SK-N-SH (cell line): ENCODE measurements at regions not wholly inside any gene's neighbourhood (a gene's known extent, or its start where the extent isn't known, plus 50 kb on each side); places are given as distances from the start of the nearest gene placed in this dataset.

Experiments used
- CTCF ChIA-PET: fragments of 300-600, 350-600 bp; formaldehyde crosslinking; extraction: SDS; loops from one replicate; lab custom pipeline; 2021; lab: Yijun Ruan, JAX
- POLR2A ChIA-PET: fragments of 350-600 bp; sonication (Branson Sonifier 250); formaldehyde crosslinking; extraction: SDS; loops from one replicate; lab custom pipeline; 2020; ENCODE audit warnings: antibody characterized with exemption, inconsistent platforms; lab: Yijun Ruan, JAX
- DNase-seq: peaks from one replicate; pipeline ENCODE4 v3.0.0; 2012
- H2AFZ ChIP-seq: fragments of 200-600 bp; sonication (generic); 2 replicates; pipeline ENCODE4 v1.8.1; 2016; ENCODE audit warnings: antibody characterized with exemption, mild to moderate bottlenecking, low read depth
- H3F3A ChIP-seq: fragments of 200-600 bp; sonication (generic); replicated peaks from 2 replicates; pipeline ENCODE3; 2016; ENCODE audit warnings: antibody characterized with exemption, mild to moderate bottlenecking; ENCODE audit not compliant: insufficient read depth
- H3K27ac ChIP-seq, 2 experiments: fragments of 200-500 bp in 1 of 2; fragments of 200-600 bp in 1 of 2; sonication (Bioruptor generic) in 1 of 2; sonication (generic), shearing (Covaris generic) in 1 of 2; 2 replicates each; pipeline versions ENCODE4 v1.5.1 to v1.6.1; 2014 to 2016; ENCODE audit warnings: low read depth in 2 of 2, inconsistent platforms in 1 of 2, low read length in 1 of 2, mild to moderate bottlenecking in 1 of 2, mixed read lengths in 1 of 2
- H3K27me3 ChIP-seq: fragments of 200-600 bp; sonication (generic), shearing (Covaris generic); 2 replicates; pipeline ENCODE4 v1.6.1; 2016; ENCODE audit warnings: mixed run types; ENCODE audit not compliant: insufficient read depth
- H3K36me3 ChIP-seq, 2 experiments: fragments of 200-500 bp in 1 of 2; fragments of 200-600 bp in 1 of 2; sonication (Bioruptor generic) in 1 of 2; sonication (generic) in 1 of 2; replicated peaks in 1 of 2; 2 replicates each; pipeline versions ENCODE3 to v1.5.1; 2014 to 2016; ENCODE audit warnings: low read length in 1 of 2, mild to moderate bottlenecking in 1 of 2; ENCODE audit not compliant: insufficient read depth in 2 of 2, control insufficient read depth in 1 of 2
- H3K4me1 ChIP-seq, 2 experiments: fragments of 200-500 bp in 1 of 2; fragments of 200-600 bp in 1 of 2; sonication (Bioruptor generic) in 1 of 2; sonication (generic), shearing (Covaris generic) in 1 of 2; 2 replicates each; pipeline versions ENCODE4 v1.5.1 to v1.6.1; 2014 to 2016; ENCODE audit warnings: low read depth in 1 of 2, low read length in 1 of 2, mixed run types in 1 of 2; ENCODE audit not compliant: insufficient read depth in 2 of 2, control insufficient read depth in 1 of 2
- H3K4me2 ChIP-seq: fragments of 200-600 bp; sonication (generic), shearing (Covaris generic); 2 replicates; pipeline ENCODE4 v1.6.1; 2017; ENCODE audit warnings: mixed run types
- H3K4me3 ChIP-seq, 2 experiments: fragments of 200-500 bp in 1 of 2; fragments of 200-600 bp in 1 of 2; sonication (Bioruptor generic) in 1 of 2; sonication (generic), shearing (Covaris generic) in 1 of 2; 2 replicates each; pipeline versions ENCODE4 v1.5.1 to v1.8.1; 2014 to 2016; ENCODE audit warnings: low read depth in 2 of 2, inconsistent platforms in 1 of 2, low read length in 1 of 2, mild to moderate bottlenecking in 1 of 2, mixed read lengths in 1 of 2, moderate library complexity in 1 of 2
- H3K79me2 ChIP-seq: fragments of 200-600 bp; sonication (generic); 2 replicates; pipeline ENCODE4 v1.8.1; 2017; ENCODE audit warnings: mild to moderate bottlenecking; ENCODE audit not compliant: insufficient read depth
- H3K9ac ChIP-seq: fragments of 200-600 bp; sonication (generic); 2 replicates; pipeline ENCODE4 v1.6.1; 2017; ENCODE audit warnings: mixed run types
- H3K9me2 ChIP-seq: fragments of 200-600 bp; sonication (generic); 2 replicates; pipeline ENCODE4 v1.6.1; 2017; ENCODE audit warnings: mixed run types
- H3K9me3 ChIP-seq: fragments of 200-600 bp; sonication (generic); 2 replicates; pipeline ENCODE4 v1.6.1; 2017; ENCODE audit warnings: mixed run types, mild to moderate bottlenecking, moderate library complexity
- H4K20me1 ChIP-seq: fragments of 200-600 bp; sonication (generic); 2 replicates; pipeline ENCODE4 v1.6.1; 2017; ENCODE audit warnings: mild to moderate bottlenecking, mixed run types; ENCODE audit not compliant: insufficient read depth
- CHD2 ChIP-seq: fragments of 150-350 bp; IDR thresholded peaks from 2 replicates; pipeline ENCODE4 v1.6.1; 2018; ENCODE audit warnings: low read length; ENCODE audit not compliant: partially characterized antibody
- FOXM1 ChIP-seq: IDR thresholded peaks from 2 replicates; pipeline ENCODE4 v1.4.0; 2012; ENCODE audit warnings: low read depth, mild to moderate bottlenecking
- GATA2 ChIP-seq: sonication (generic); formaldehyde crosslinking; IDR thresholded peaks from 2 replicates; pipeline ENCODE4 v1.5.0; 2020; ENCODE audit warnings: mild to moderate bottlenecking, missing genetic modification reagents
- JUND ChIP-seq: IDR thresholded peaks from 2 replicates; pipeline ENCODE4 v1.4.0; 2012
- NFIC ChIP-seq: IDR thresholded peaks from 2 replicates; pipeline ENCODE4 v1.4.0; 2012; ENCODE audit warnings: borderline replicate concordance
- NRF1 ChIP-seq: IDR thresholded peaks from 2 replicates; pipeline ENCODE4 v1.6.1; 2012; ENCODE audit warnings: low read depth, mild to moderate bottlenecking, low read length
- POLR2AphosphoS5 ChIP-seq: IDR thresholded peaks from 2 replicates; pipeline ENCODE4 v1.6.1; 2012; ENCODE audit warnings: low read depth, low read length
- RFX5 ChIP-seq: IDR thresholded peaks from 2 replicates; pipeline ENCODE4 v1.6.1; 2012; ENCODE audit warnings: mild to moderate bottlenecking, improper control_type of control experiment, low read length
- SIN3A ChIP-seq: IDR thresholded peaks from 2 replicates; pipeline ENCODE4 v1.6.1; 2012; ENCODE audit warnings: low read depth, mild to moderate bottlenecking, low read length, moderate library complexity, borderline replicate concordance
- TF ChIP-seq, protein P1 (sequence below): fragments of 200-600 bp; sonication (generic); IDR thresholded peaks from 2 replicates; pipeline ENCODE4 v1.6.1; 2017; ENCODE audit warnings: antibody characterized with exemption, mild to moderate bottlenecking, moderate library complexity
- TF ChIP-seq, protein P2 (sequence below): IDR thresholded peaks from 2 replicates; pipeline ENCODE4; 2012
- TF ChIP-seq, protein P3 (sequence below): IDR thresholded peaks from 2 replicates; pipeline ENCODE4 v1.4.0; 2012; ENCODE audit warnings: low read depth, borderline replicate concordance
- TF ChIP-seq, protein P4 (sequence below): fragments of 150-350 bp; IDR thresholded peaks from 2 replicates; pipeline ENCODE4 v1.6.1; 2017; ENCODE audit warnings: antibody characterized with exemption, low read length, low read depth, borderline replicate concordance
- TF ChIP-seq, protein P5 (sequence below): IDR thresholded peaks from 2 replicates; pipeline ENCODE4 v1.6.1; 2012; ENCODE audit warnings: mild to moderate bottlenecking, low read depth, low read length, moderate library complexity
- TF ChIP-seq, protein P6 (sequence below): IDR thresholded peaks from 2 replicates; pipeline ENCODE4 v1.4.0; 2012; ENCODE audit warnings: low read depth, borderline replicate concordance

DNA sequence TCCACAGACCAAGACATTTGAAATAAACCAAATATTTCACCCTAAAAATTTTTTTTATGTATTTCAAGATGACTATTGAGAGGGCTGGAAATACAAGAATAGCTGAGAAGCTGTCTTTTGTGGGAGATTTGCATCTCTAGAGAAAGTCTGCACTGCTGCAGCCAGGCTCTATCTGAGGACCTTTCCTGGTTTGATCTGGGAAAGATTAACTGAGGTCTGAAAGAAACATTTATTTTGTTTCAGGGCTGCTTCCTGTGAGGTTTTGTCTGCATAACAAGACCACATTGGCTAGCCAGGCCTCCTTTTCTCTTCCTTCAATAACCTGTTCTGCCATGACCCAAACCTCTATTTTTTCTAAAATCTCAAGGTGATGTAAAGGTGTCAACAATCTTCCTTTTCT is 117.5 kb upstream of the ARHGEF26 start:
- Histone ChIP-seq H3K79me2 (no peaks in the 10 kb centered on the region), H3K9me3 (no peaks in the 10 kb centered on the region), H3K27ac (no peak overlapping the region), H3F3A (no peaks in the 10 kb centered on the region), H3K4me1 (no peaks in the 10 kb centered on the region), H2AFZ (no peak overlapping the region), H3K27me3 (no peaks in the 10 kb centered on the region), H3K36me3 (no peaks in the 10 kb centered on the region), H3K9ac (no peak overlapping the region), H3K9me2 (no peaks in the 10 kb centered on the region), H3K4me3 (no peak overlapping the region), H3K4me2 (no peak overlapping the region), H4K20me1 (no peaks in the 10 kb centered on the region)
- TF ChIP-seq GATA2 (CRISPR knock-in tag) = no peak
- TF ChIP-seq NRF1 = no peak
- TF ChIP-seq, protein P1, sequence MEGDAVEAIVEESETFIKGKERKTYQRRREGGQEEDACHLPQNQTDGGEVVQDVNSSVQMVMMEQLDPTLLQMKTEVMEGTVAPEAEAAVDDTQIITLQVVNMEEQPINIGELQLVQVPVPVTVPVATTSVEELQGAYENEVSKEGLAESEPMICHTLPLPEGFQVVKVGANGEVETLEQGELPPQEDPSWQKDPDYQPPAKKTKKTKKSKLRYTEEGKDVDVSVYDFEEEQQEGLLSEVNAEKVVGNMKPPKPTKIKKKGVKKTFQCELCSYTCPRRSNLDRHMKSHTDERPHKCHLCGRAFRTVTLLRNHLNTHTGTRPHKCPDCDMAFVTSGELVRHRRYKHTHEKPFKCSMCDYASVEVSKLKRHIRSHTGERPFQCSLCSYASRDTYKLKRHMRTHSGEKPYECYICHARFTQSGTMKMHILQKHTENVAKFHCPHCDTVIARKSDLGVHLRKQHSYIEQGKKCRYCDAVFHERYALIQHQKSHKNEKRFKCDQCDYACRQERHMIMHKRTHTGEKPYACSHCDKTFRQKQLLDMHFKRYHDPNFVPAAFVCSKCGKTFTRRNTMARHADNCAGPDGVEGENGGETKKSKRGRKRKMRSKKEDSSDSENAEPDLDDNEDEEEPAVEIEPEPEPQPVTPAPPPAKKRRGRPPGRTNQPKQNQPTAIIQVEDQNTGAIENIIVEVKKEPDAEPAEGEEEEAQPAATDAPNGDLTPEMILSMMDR = no peak
- TF ChIP-seq SIN3A = no peak
- TF ChIP-seq, protein P2, sequence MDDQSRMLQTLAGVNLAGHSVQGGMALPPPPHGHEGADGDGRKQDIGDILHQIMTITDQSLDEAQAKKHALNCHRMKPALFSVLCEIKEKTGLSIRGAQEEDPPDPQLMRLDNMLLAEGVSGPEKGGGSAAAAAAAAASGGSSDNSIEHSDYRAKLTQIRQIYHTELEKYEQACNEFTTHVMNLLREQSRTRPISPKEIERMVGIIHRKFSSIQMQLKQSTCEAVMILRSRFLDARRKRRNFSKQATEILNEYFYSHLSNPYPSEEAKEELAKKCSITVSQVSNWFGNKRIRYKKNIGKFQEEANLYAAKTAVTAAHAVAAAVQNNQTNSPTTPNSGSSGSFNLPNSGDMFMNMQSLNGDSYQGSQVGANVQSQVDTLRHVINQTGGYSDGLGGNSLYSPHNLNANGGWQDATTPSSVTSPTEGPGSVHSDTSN = no peak
- TF ChIP-seq, protein P3, sequence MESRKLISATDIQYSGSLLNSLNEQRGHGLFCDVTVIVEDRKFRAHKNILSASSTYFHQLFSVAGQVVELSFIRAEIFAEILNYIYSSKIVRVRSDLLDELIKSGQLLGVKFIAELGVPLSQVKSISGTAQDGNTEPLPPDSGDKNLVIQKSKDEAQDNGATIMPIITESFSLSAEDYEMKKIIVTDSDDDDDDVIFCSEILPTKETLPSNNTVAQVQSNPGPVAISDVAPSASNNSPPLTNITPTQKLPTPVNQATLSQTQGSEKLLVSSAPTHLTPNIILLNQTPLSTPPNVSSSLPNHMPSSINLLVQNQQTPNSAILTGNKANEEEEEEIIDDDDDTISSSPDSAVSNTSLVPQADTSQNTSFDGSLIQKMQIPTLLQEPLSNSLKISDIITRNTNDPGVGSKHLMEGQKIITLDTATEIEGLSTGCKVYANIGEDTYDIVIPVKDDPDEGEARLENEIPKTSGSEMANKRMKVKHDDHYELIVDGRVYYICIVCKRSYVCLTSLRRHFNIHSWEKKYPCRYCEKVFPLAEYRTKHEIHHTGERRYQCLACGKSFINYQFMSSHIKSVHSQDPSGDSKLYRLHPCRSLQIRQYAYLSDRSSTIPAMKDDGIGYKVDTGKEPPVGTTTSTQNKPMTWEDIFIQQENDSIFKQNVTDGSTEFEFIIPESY = no peak
- TF ChIP-seq FOXM1 = no peak
- TF ChIP-seq, protein P4, sequence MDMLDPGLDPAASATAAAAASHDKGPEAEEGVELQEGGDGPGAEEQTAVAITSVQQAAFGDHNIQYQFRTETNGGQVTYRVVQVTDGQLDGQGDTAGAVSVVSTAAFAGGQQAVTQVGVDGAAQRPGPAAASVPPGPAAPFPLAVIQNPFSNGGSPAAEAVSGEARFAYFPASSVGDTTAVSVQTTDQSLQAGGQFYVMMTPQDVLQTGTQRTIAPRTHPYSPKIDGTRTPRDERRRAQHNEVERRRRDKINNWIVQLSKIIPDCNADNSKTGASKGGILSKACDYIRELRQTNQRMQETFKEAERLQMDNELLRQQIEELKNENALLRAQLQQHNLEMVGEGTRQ = no peak
- TF ChIP-seq NFIC = no peak
- no peak for TF ChIP-seq CHD2
- no peak for TF ChIP-seq RFX5
- TF ChIP-seq JUND = no peak
- TF ChIP-seq, protein P5, sequence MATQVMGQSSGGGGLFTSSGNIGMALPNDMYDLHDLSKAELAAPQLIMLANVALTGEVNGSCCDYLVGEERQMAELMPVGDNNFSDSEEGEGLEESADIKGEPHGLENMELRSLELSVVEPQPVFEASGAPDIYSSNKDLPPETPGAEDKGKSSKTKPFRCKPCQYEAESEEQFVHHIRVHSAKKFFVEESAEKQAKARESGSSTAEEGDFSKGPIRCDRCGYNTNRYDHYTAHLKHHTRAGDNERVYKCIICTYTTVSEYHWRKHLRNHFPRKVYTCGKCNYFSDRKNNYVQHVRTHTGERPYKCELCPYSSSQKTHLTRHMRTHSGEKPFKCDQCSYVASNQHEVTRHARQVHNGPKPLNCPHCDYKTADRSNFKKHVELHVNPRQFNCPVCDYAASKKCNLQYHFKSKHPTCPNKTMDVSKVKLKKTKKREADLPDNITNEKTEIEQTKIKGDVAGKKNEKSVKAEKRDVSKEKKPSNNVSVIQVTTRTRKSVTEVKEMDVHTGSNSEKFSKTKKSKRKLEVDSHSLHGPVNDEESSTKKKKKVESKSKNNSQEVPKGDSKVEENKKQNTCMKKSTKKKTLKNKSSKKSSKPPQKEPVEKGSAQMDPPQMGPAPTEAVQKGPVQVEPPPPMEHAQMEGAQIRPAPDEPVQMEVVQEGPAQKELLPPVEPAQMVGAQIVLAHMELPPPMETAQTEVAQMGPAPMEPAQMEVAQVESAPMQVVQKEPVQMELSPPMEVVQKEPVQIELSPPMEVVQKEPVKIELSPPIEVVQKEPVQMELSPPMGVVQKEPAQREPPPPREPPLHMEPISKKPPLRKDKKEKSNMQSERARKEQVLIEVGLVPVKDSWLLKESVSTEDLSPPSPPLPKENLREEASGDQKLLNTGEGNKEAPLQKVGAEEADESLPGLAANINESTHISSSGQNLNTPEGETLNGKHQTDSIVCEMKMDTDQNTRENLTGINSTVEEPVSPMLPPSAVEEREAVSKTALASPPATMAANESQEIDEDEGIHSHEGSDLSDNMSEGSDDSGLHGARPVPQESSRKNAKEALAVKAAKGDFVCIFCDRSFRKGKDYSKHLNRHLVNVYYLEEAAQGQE = no peak
- TF ChIP-seq, protein P6, sequence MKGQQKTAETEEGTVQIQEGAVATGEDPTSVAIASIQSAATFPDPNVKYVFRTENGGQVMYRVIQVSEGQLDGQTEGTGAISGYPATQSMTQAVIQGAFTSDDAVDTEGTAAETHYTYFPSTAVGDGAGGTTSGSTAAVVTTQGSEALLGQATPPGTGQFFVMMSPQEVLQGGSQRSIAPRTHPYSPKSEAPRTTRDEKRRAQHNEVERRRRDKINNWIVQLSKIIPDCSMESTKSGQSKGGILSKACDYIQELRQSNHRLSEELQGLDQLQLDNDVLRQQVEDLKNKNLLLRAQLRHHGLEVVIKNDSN = no peak
- no peak for TF ChIP-seq POLR2AphosphoS5
- POLR2A ChIA-PET = no interaction called here
- CTCF ChIA-PET = no interaction called here
- DNase-seq = no peak
